Ishikawa (cell line): ENCODE measurements at regions not wholly inside any gene's neighbourhood (a gene's known extent, or its start where the extent isn't known, plus 50 kb on each side); places are given as distances from the start of the nearest gene placed in this dataset.

Source experiments
- CEBPB ChIP-seq: IDR thresholded peaks from 2 replicates; pipeline ENCODE4 v1.6.1; 2012
- CREB1 ChIP-seq: IDR thresholded peaks from 2 replicates; pipeline ENCODE4 v1.6.1; 2012; ENCODE audit warnings: low read depth
- EGR1 ChIP-seq: IDR thresholded peaks from 2 replicates; pipeline ENCODE4 v1.6.1; 2012
- EP300 ChIP-seq: IDR thresholded peaks from 2 replicates; pipeline ENCODE4 v1.6.1; 2012; ENCODE audit warnings: borderline replicate concordance
- FOXM1 ChIP-seq: IDR thresholded peaks from 2 replicates; pipeline ENCODE4 v1.6.1; 2012; ENCODE audit warnings: low read depth, borderline replicate concordance
- MAX ChIP-seq: IDR thresholded peaks from 2 replicates; pipeline ENCODE4 v1.6.1; 2012
- RAD21 ChIP-seq: IDR thresholded peaks from 2 replicates; pipeline ENCODE4 v1.6.1; 2012; ENCODE audit warnings: low read depth
- REST ChIP-seq: IDR thresholded peaks from 2 replicates; pipeline ENCODE4 v1.6.1; 2012; ENCODE audit warnings: low read depth, mild to moderate bottlenecking
- TAF1 ChIP-seq: IDR thresholded peaks from 2 replicates; pipeline ENCODE4 v1.6.1; 2012; ENCODE audit warnings: low read depth, mild to moderate bottlenecking
- TCF12 ChIP-seq: IDR thresholded peaks from 2 replicates; pipeline ENCODE4 v1.6.1; 2012; ENCODE audit warnings: low read depth
- USF1 ChIP-seq: IDR thresholded peaks from 2 replicates; pipeline ENCODE4 v1.6.1; 2012

GRCh38 chr7:109638321-109638720, 1068.6 kb downstream of the DNAJB9 start:
- TF ChIP-seq MAX (no peak), TAF1 (no peak), RAD21 (no peak), TCF12 (no peak), CREB1 (no peak), EP300 (no peak), EGR1 (no peak), FOXM1 (no peak), USF1 (no peak), REST (no peak), CEBPB (no peak)
